Activated CD4-positive, alpha-beta T cell treated with anti-CD3 and anti-CD28 coated beads, Interleukin-2, amount 10 ng/mL, durations not matched to agents 7 days and 5 days (primary cell): ENCODE measurements at regions not wholly inside any gene's neighbourhood (a gene's known extent, or its start where the extent isn't known, plus 50 kb on each side); places are given as distances from the start of the nearest gene placed in this dataset.
"Not testable (repeated sequence)": the region's sequence is repeated elsewhere in the genome, so short reads cannot be mapped to it uniquely, and the experiment has no call there.

Experiments
- CTCF ChIA-PET: fragments of 350-600 bp; sonication (Branson Sonifier 250); formaldehyde crosslinking; loops from one replicate; lab custom pipeline; 2021; ENCODE audit warnings: antibody characterized with exemption; lab: Charles Lee
- POLR2A ChIA-PET: fragments of 350-600 bp; sonication (Branson Sonifier 250); formaldehyde crosslinking; loops from one replicate; lab custom pipeline; 2021; ENCODE audit warnings: antibody characterized with exemption; lab: Charles Lee
- DNase-seq: peaks from one replicate; pipeline ENCODE4 v3.0.0-alpha.2; 2020
- H3K27ac Mint-ChIP-seq: one replicate; pipeline ENCODE4 v1.8.0; 2021; ENCODE audit warnings: mild to moderate bottlenecking, moderate library complexity, mixed read lengths
- H3K27me3 Mint-ChIP-seq: one replicate; pipeline ENCODE4 v1.8.0; 2021; ENCODE audit warnings: mixed read lengths
- H3K36me3 Mint-ChIP-seq: one replicate; pipeline ENCODE4 v1.8.0; 2021; ENCODE audit warnings: low read depth, mixed read lengths
- H3K4me1 Mint-ChIP-seq: one replicate; pipeline ENCODE4 v1.8.0; 2021; ENCODE audit warnings: mixed read lengths
- H3K4me3 Mint-ChIP-seq: one replicate; pipeline ENCODE4 v1.8.0; 2021; ENCODE audit warnings: mild to moderate bottlenecking, moderate library complexity, mixed read lengths
- H3K9me3 Mint-ChIP-seq: one replicate; pipeline ENCODE4 v1.8.0; 2021; ENCODE audit warnings: mixed read lengths

GRCh38 chr20:30419871-30420420 is 837.5 kb upstream of the DEFB115 start:
- H3K27me3 Mint-ChIP-seq, DNase-seq, H3K4me3 Mint-ChIP-seq, CTCF ChIA-PET, H3K4me1 Mint-ChIP-seq, H3K36me3 Mint-ChIP-seq, H3K27ac Mint-ChIP-seq, POLR2A ChIA-PET: not testable (repeated sequence)
- peaks cover 22% of the 10 kb centered on the region for H3K9me3 Mint-ChIP-seq
